ENCODE measurements at regions not wholly inside any gene's neighbourhood (a gene's known extent, or its start where the extent isn't known, plus 50 kb on each side); places are given as distances from the start of the nearest gene placed in this dataset.
"Not testable (repeated sequence)": the region's sequence is repeated elsewhere in the genome, so short reads cannot be mapped to it uniquely, and the experiment has no call there.

DNA sequence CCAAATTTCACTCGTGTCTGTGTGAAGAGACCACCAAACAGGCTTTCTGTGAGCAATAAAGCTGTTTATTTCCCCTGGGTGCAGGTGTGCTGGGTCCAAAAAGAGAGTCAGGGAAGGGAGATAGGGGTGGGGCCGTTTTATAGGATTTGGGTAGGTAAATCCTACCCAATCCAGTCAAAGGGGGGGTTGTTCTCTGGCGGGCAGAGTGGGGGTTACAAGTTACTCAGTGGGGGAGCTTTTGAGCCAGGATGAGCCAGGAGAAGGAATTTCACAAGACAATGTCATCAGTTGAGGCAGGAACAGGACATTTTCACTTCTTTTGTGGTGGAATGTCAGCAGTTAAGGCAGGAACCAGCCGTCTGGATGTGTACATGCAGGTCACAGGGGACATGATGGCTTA is 487.2 kb upstream of the ADGRL4 start:
- not testable (repeated sequence) for H3K4me2 ChIP-seq (ENCODE audit: low read depth, low read length, poor library complexity, severe bottlenecking); H4K20me1 ChIP-seq (ENCODE audit: insufficient read depth, low read depth, low read length)

DNA sequence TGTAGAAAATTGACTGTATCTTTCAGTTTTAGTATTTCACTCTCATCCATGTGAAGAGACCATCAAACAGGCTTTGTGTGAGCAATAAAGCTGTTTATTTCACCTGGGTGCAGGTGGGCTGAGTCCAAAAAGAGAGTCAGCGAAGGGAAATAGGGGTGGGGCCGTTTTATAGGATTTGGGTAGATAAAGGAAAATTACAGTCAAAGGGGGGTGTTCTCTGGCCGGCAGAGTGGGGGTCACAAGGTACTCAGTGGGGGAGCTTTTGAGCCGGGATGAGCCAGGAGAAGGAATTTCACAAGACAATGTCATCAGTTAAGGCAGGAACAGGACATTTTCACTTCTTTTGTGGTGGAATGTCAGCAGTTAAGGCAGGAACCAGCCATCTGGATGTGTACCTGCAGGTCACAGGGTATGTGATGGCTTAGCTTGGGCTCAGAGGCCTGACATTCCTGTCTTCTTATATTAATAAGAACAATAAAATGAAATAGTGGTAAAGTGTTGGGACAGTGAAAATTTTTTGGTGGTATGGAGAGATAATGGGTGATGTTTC is 482.1 kb upstream of the ADGRL4 start:
- not testable (repeated sequence) for H3K36me3 ChIP-seq (ENCODE audit: insufficient read depth, low read length); H3K27ac ChIP-seq (ENCODE audit: low read length); H3K4me3 ChIP-seq (ENCODE audit: low read length)

More for the DNA sequence above, 487.2 kb upstream of the ADGRL4 start:
- H3K36me3 ChIP-seq (ENCODE audit: insufficient read depth, low read length); H2AFZ ChIP-seq (ENCODE audit: low read length); H3K9ac ChIP-seq (ENCODE audit: low read length); DNase-seq; H3K27ac ChIP-seq (ENCODE audit: low read length); H3K9me2 ChIP-seq (replicated peaks; ENCODE audit: insufficient read depth, low read length); H3K27me3 ChIP-seq (ENCODE audit: low read length); H3K4me1 ChIP-seq (ENCODE audit: low read length); H3K79me2 ChIP-seq (ENCODE audit: low read length); H3K9me3 ChIP-seq (ENCODE audit: low read length); H3K4me3 ChIP-seq (ENCODE audit: low read length): not testable (repeated sequence)

DNA sequence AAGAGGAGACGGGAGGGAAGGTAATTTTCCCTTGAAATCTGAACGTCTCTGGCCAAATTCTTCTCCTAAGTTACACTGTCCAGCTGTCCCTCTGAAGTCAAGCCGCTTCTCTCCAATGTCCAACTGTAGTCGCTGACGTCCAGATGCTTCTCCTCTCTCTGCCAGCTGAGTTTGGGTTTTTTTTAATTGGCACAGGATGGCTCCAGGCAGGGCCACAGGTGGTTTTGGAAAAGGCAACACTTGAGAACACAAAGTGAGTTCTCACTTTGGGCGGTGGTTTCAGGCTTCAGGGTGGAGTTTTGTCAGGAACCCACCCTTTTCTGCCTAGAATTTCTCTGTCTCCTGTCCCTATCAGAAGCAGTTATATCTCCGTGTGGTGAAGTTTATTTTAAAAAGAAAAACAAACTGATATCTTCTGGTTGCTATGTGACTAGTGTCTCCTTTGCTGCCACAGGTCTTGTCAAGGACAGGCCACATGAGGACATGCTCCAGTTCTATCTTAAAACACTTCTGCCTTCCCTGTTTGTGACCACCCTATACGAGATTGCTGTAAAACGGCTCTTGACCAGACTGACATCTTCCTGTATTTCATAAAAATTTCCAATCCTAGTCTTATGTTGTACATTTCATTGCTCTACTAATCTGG is 472.3 kb upstream of the ADGRL4 start:
- H3K4me1 ChIP-seq (ENCODE audit: low read length) = no peaks in the 10 kb centered on the region
- no peak overlapping the region for H3K9ac ChIP-seq (ENCODE audit: low read length)
- H3K9me3 ChIP-seq (ENCODE audit: low read length) = peaks cover 16% of the 10 kb centered on the region
- no peak for DNase-seq
- no peaks in the 10 kb centered on the region for H3K36me3 ChIP-seq (ENCODE audit: insufficient read depth, low read length)
- no peak overlapping the region for H3K4me3 ChIP-seq (ENCODE audit: low read length)
- no peak overlapping the region for H3K27ac ChIP-seq (ENCODE audit: low read length)
- no peaks in the 10 kb centered on the region for H3K27me3 ChIP-seq (ENCODE audit: low read length)
- no peak overlapping the region for H3K4me2 ChIP-seq (ENCODE audit: low read depth, low read length, poor library complexity, severe bottlenecking)
- no peaks in the 10 kb centered on the region for H3K9me2 ChIP-seq (replicated peaks; ENCODE audit: insufficient read depth, low read length)
- no peak overlapping the region for H2AFZ ChIP-seq (ENCODE audit: low read length)
- H3K79me2 ChIP-seq (ENCODE audit: low read length) = no peaks in the 10 kb centered on the region
- no peaks in the 10 kb centered on the region for H4K20me1 ChIP-seq (ENCODE audit: insufficient read depth, low read depth, low read length)

More for the DNA sequence above, 482.1 kb upstream of the ADGRL4 start:
- H3K79me2 ChIP-seq (ENCODE audit: low read length); H3K4me2 ChIP-seq (ENCODE audit: low read depth, low read length, poor library complexity, severe bottlenecking); H3K9me2 ChIP-seq (replicated peaks; ENCODE audit: insufficient read depth, low read length); H3K9ac ChIP-seq (ENCODE audit: low read length); DNase-seq; H2AFZ ChIP-seq (ENCODE audit: low read length); H3K27me3 ChIP-seq (ENCODE audit: low read length); H3K9me3 ChIP-seq (ENCODE audit: low read length); H4K20me1 ChIP-seq (ENCODE audit: insufficient read depth, low read depth, low read length); H3K4me1 ChIP-seq (ENCODE audit: low read length): not testable (repeated sequence)

DNA sequence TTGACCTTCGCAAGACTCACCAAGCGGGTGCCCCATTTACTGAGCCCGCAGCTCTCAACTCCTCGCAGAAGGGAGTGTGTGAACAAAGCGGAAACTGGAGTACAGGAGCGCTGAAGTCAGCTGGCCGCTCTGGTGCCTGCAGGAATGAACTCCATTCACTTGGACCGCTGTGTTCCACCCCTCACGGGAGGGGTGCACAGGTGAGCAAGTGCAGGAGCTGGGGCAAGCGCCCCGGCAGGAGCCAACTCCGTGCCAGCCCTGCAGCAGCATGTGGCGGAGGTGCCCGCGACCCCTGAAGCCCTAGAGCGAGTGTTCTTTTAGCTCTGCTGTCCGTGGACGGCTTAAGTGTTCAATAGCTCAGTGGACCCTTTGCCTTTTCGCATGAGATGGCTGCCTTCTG is 471.6 kb upstream of the ADGRL4 start:
- H3K27ac ChIP-seq (ENCODE audit: low read length) = no peak overlapping the region
- no peaks in the 10 kb centered on the region for H3K36me3 ChIP-seq (ENCODE audit: insufficient read depth, low read length)
- H3K4me1 ChIP-seq (ENCODE audit: low read length) = no peaks in the 10 kb centered on the region
- no peak overlapping the region for H3K4me2 ChIP-seq (ENCODE audit: low read depth, low read length, poor library complexity, severe bottlenecking)
- no peaks in the 10 kb centered on the region for H3K79me2 ChIP-seq (ENCODE audit: low read length)
- H2AFZ ChIP-seq (ENCODE audit: low read length) = no peak overlapping the region
- H3K27me3 ChIP-seq (ENCODE audit: low read length) = no peaks in the 10 kb centered on the region
- H4K20me1 ChIP-seq (ENCODE audit: insufficient read depth, low read depth, low read length) = no peaks in the 10 kb centered on the region
- peaks cover 16% of the 10 kb centered on the region for H3K9me3 ChIP-seq (ENCODE audit: low read length)
- H3K4me3 ChIP-seq (ENCODE audit: low read length) = no peak overlapping the region
- no peak for DNase-seq
- no peak overlapping the region for H3K9ac ChIP-seq (ENCODE audit: low read length)
- H3K9me2 ChIP-seq (replicated peaks; ENCODE audit: insufficient read depth, low read length) = no peaks in the 10 kb centered on the region

DNA sequence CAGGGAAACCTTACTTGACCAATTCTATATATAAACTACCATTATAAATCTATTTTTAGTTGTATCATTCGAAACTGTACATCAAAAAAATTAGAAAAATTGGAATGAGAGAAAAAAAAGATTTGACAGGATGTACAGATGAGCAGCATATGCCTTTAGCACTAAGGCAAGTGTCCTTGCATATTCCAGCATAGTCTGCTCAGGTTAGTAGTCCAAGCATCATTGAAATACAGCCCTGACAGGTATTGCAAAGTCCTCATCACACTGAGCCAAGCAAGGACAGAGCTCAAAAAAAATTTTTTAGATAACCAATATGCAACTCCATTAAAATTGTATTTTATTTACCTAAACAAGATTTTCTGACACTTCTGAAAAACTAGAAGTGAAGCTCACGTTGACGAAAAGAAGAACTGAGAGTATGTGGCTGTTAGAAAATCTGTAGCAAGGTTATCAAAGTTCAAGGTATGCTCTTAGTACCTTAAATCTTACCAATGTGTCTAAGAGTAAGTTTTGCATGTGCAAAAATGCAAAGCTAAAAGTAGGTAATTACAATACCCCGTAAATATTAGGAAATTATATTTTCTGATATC is 465.6 kb upstream of the ADGRL4 start:
- H3K79me2 ChIP-seq (ENCODE audit: low read length) = no peaks in the 10 kb centered on the region
- no peak overlapping the region for H2AFZ ChIP-seq (ENCODE audit: low read length)
- no peak overlapping the region for H3K4me3 ChIP-seq (ENCODE audit: low read length)
- no peak overlapping the region for H3K4me2 ChIP-seq (ENCODE audit: low read depth, low read length, poor library complexity, severe bottlenecking)
- no peak overlapping the region for H3K9ac ChIP-seq (ENCODE audit: low read length)
- H4K20me1 ChIP-seq (ENCODE audit: insufficient read depth, low read depth, low read length) = no peaks in the 10 kb centered on the region
- peaks cover 3% of the 10 kb centered on the region; the same call in 1 of the 2 replicates for H3K9me3 ChIP-seq (ENCODE audit: low read length)
- H3K27me3 ChIP-seq (ENCODE audit: low read length) = no peaks in the 10 kb centered on the region
- DNase-seq = no peak
- H3K27ac ChIP-seq (ENCODE audit: low read length) = no peak overlapping the region
- H3K9me2 ChIP-seq (replicated peaks; ENCODE audit: insufficient read depth, low read length) = no peaks in the 10 kb centered on the region
- no peaks in the 10 kb centered on the region for H3K36me3 ChIP-seq (ENCODE audit: insufficient read depth, low read length)
- H3K4me1 ChIP-seq (ENCODE audit: low read length) = no peaks in the 10 kb centered on the region

DNA sequence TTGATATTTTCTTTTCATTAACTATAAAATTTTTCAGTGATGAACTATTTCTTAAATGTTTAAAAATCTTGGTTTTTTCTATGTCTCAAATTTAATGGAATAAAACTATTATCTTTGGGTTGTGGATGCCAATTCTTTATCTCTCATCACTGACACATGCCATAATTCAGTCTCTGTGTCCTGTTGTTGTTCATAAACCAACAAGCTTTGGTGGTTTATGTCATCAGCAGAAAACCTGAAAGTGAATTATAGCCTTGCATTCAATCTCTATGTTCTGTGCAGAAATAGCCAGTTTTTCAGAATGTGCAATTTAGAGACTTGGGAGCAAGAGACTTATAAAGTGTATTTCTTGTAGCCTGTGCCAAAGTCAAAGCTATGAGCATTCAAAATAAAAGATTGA is 462.6 kb upstream of the ADGRL4 start:
- H3K4me3 ChIP-seq (ENCODE audit: low read length) = no peak overlapping the region
- no peaks in the 10 kb centered on the region for H3K27me3 ChIP-seq (ENCODE audit: low read length)
- H3K9me2 ChIP-seq (replicated peaks; ENCODE audit: insufficient read depth, low read length) = no peaks in the 10 kb centered on the region
- H3K36me3 ChIP-seq (ENCODE audit: insufficient read depth, low read length) = no peaks in the 10 kb centered on the region
- no peaks in the 10 kb centered on the region for H3K4me1 ChIP-seq (ENCODE audit: low read length)
- no peaks in the 10 kb centered on the region for H4K20me1 ChIP-seq (ENCODE audit: insufficient read depth, low read depth, low read length)
- H3K27ac ChIP-seq (ENCODE audit: low read length) = no peak overlapping the region
- no peak for DNase-seq
- H3K9me3 ChIP-seq (ENCODE audit: low read length) = peaks cover 10% of the 10 kb centered on the region
- H3K4me2 ChIP-seq (ENCODE audit: low read depth, low read length, poor library complexity, severe bottlenecking) = no peak overlapping the region
- no peak overlapping the region for H3K9ac ChIP-seq (ENCODE audit: low read length)
- no peak overlapping the region for H2AFZ ChIP-seq (ENCODE audit: low read length)
- H3K79me2 ChIP-seq (ENCODE audit: low read length) = no peaks in the 10 kb centered on the region

DNA sequence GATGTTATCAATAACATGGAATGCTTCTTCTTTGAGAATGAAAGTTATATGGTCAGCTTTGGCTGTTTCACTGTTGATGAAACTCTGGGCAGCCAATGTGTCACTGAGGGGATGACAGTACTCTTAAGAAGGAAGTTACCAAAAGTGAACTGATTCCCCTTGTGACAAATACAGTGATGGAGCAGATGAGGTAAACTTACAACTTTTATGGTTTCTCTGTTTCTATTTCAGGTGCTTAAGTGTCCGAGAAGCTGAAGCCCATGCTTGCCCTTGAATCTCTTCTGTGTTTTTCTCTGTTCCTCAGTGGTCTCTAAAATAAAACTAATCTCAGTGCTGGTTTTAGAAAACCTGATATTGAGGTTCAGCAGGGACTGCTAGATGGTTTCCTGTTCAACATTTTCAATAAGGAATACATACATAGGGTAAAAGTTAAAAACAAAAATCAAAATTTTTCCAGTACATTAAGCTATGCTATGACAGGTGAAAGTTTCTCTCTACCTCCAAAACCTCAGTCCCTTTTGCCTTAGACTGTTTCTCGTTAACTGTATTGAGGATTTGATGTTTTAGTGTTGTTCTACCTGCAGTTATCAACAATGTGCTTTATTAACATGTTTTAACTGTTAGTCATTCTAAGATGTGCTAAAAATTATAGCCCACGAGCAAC is 454.4 kb upstream of the ADGRL4 start:
- Histone ChIP-seq H3K4me2 (ENCODE audit: low read depth, low read length, poor library complexity, severe bottlenecking) (no peak overlapping the region), H3K9ac (ENCODE audit: low read length) (no peak overlapping the region), H3K36me3 (ENCODE audit: insufficient read depth, low read length) (no peaks in the 10 kb centered on the region), H2AFZ (ENCODE audit: low read length) (no peak overlapping the region), H4K20me1 (ENCODE audit: insufficient read depth, low read depth, low read length) (no peaks in the 10 kb centered on the region), H3K4me3 (ENCODE audit: low read length) (no peak overlapping the region), H3K27me3 (ENCODE audit: low read length) (no peaks in the 10 kb centered on the region), H3K9me2 (replicated peaks; ENCODE audit: insufficient read depth, low read length) (no peaks in the 10 kb centered on the region), H3K4me1 (ENCODE audit: low read length) (no peaks in the 10 kb centered on the region), H3K9me3 (ENCODE audit: low read length) (peaks cover 26% of the 10 kb centered on the region), H3K27ac (ENCODE audit: low read length) (no peak overlapping the region), H3K79me2 (ENCODE audit: low read length) (no peaks in the 10 kb centered on the region)
- DNase-seq = no peak

DNA sequence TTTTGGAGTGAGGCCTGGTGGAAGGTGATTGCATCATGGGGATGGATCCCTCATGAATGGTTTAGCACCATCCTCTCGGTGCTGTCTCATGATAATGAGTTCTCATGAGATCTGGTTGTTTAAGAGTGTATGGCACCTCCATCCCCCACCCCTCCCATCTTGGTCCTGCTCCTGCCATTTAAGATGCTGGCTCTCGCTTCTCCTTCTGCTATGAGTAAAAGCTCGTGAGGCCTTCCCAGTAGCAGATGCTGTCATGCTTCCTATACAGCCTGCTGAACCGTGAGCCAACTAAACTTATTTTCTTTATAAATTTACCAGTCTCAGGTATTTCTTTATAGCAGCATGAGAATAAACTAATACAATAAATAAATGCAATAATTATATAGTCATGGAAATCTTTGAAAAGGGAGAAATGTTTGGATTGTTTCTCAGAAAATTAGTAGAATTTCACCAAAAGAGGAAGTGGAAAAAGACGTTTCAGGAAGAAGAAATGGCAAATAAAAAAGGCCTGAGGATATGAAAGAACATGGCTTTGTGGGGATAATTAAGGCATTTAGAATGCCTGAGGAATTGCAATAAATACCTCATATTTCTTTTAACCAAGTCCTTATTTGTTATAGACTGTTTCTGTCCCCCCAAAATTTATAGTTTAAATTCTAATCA is 451.2 kb upstream of the ADGRL4 start:
- Histone ChIP-seq H3K9ac (ENCODE audit: low read length) (no peak overlapping the region), H4K20me1 (ENCODE audit: insufficient read depth, low read depth, low read length) (no peaks in the 10 kb centered on the region), H3K36me3 (ENCODE audit: insufficient read depth, low read length) (no peaks in the 10 kb centered on the region), H3K27me3 (ENCODE audit: low read length) (no peaks in the 10 kb centered on the region), H3K9me3 (ENCODE audit: low read length) (peaks cover 40% of the 10 kb centered on the region), H3K27ac (ENCODE audit: low read length) (no peak overlapping the region), H3K4me1 (ENCODE audit: low read length) (no peaks in the 10 kb centered on the region), H3K79me2 (ENCODE audit: low read length) (no peaks in the 10 kb centered on the region), H2AFZ (ENCODE audit: low read length) (no peak overlapping the region), H3K4me2 (ENCODE audit: low read depth, low read length, poor library complexity, severe bottlenecking) (no peak overlapping the region), H3K9me2 (replicated peaks; ENCODE audit: insufficient read depth, low read length) (no peaks in the 10 kb centered on the region), H3K4me3 (ENCODE audit: low read length) (no peak overlapping the region)
- DNase-seq = no peak
